ENCODE measurements at regions not wholly inside any gene's neighbourhood (a gene's known extent, or its start where the extent isn't known, plus 50 kb on each side); places are given as distances from the start of the nearest gene placed in this dataset.
"Not testable (repeated sequence)": the region's sequence is repeated elsewhere in the genome, so short reads cannot be mapped to it uniquely, and the experiment has no call there.

DNA sequence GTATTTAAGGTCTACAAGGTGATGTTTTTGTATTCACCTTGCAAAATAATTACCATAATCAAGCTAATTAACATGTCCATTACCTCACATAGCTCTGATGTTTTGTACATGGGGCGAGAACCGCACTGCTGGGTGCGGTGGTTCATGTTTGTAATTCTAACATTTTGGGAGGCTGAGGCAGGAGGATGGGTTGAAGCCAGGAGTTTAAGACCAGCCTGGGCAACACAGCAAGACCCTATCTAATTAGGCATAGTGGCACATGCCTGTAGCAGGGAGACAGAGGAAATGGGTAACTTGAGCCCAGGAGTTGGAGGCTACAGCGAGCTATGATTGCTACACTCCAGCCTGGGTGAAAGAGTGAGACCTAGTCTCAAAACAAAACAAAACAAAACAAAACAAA, 248.2 kb upstream of the NSMCE3 start:
- Histone ChIP-seq H3K4me1 (ENCODE audit: low read depth) (no peaks in the 10 kb centered on the region), H3K9me3 (peaks cover 5% of the 10 kb centered on the region), H3K4me3 (no peak overlapping the region), H3K36me3 (ENCODE audit: low read depth) (no peaks in the 10 kb centered on the region)
- TF ChIP-seq, protein P1, sequence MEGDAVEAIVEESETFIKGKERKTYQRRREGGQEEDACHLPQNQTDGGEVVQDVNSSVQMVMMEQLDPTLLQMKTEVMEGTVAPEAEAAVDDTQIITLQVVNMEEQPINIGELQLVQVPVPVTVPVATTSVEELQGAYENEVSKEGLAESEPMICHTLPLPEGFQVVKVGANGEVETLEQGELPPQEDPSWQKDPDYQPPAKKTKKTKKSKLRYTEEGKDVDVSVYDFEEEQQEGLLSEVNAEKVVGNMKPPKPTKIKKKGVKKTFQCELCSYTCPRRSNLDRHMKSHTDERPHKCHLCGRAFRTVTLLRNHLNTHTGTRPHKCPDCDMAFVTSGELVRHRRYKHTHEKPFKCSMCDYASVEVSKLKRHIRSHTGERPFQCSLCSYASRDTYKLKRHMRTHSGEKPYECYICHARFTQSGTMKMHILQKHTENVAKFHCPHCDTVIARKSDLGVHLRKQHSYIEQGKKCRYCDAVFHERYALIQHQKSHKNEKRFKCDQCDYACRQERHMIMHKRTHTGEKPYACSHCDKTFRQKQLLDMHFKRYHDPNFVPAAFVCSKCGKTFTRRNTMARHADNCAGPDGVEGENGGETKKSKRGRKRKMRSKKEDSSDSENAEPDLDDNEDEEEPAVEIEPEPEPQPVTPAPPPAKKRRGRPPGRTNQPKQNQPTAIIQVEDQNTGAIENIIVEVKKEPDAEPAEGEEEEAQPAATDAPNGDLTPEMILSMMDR (IDR thresholded peaks at IDR 0.05) = no peak
- DNase-seq (no peak), ATAC-seq (no peak)
- intact Hi-C loops (cut with DNase I, micrococcal nuclease) = no loop called here

- no peak for DNase-seq
- Histone ChIP-seq H3K4me3 (no peak overlapping the region), H3K9me3 (peaks cover 5% of the 10 kb centered on the region), H3K36me3 (ENCODE audit: low read depth) (no peaks in the 10 kb centered on the region), H3K4me1 (ENCODE audit: low read depth) (no peaks in the 10 kb centered on the region)
- intact Hi-C loops (cut with DNase I, micrococcal nuclease) = no loop called here
- no peak for ATAC-seq
- TF ChIP-seq, protein P1 (IDR thresholded peaks at IDR 0.05) = no peak
Observed at GRCh38 chr15:29516929-29517328, 247.3 kb upstream of the NSMCE3 start.

DNA sequence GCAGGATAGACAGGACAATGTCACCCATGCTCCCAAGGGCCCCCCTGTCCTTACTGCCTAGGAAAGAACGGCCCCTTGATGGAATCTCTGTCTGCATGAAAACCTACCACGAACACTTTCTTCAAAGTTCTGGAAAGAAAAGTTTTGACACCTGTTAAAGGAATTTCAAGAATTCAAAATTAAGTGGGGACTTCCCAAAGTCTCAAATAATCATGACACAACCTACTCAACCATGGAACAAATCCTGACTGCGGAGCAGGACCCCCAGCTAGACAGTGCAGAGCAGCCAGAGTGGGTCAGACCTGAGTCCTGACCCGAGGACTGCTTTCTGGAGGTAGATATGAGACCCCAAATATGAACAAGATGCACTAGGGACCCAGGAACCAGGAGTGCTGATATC, 245.3 kb upstream of the NSMCE3 start:
- DNase-seq (no peak), ATAC-seq (no peak)
- Histone ChIP-seq H3K4me1 (ENCODE audit: low read depth) (no peaks in the 10 kb centered on the region), H3K36me3 (ENCODE audit: low read depth) (no peaks in the 10 kb centered on the region), H3K9me3 (peaks cover 5% of the 10 kb centered on the region), H3K4me3 (no peak overlapping the region)
- intact Hi-C loops (cut with DNase I, micrococcal nuclease) = no loop called here
- TF ChIP-seq, protein P1 (IDR thresholded peaks at IDR 0.05) = no peak

GRCh38 chr15:29511663-29512062, 242.0 kb upstream of the NSMCE3 start:
- Histone ChIP-seq H3K4me1 (ENCODE audit: low read depth) (no peaks in the 10 kb centered on the region), H3K4me3 (no peak overlapping the region), H3K9me3 (no peaks in the 10 kb centered on the region), H3K36me3 (ENCODE audit: low read depth) (no peaks in the 10 kb centered on the region)
- TF ChIP-seq, protein P1 (IDR thresholded peaks at IDR 0.05) = no peak
- DNase-seq = no peak
- intact Hi-C loops (cut with DNase I, micrococcal nuclease) = no loop called here
- no peak for ATAC-seq

GRCh38 chr15:29505535-29505934, 235.9 kb upstream of the NSMCE3 start:
- ATAC-seq; H3K4me3 ChIP-seq; DNase-seq; H3K9me3 ChIP-seq; H3K36me3 ChIP-seq (ENCODE audit: low read depth); H3K4me1 ChIP-seq (ENCODE audit: low read depth); intact Hi-C loops (cut with DNase I, micrococcal nuclease): not testable (repeated sequence)

DNA sequence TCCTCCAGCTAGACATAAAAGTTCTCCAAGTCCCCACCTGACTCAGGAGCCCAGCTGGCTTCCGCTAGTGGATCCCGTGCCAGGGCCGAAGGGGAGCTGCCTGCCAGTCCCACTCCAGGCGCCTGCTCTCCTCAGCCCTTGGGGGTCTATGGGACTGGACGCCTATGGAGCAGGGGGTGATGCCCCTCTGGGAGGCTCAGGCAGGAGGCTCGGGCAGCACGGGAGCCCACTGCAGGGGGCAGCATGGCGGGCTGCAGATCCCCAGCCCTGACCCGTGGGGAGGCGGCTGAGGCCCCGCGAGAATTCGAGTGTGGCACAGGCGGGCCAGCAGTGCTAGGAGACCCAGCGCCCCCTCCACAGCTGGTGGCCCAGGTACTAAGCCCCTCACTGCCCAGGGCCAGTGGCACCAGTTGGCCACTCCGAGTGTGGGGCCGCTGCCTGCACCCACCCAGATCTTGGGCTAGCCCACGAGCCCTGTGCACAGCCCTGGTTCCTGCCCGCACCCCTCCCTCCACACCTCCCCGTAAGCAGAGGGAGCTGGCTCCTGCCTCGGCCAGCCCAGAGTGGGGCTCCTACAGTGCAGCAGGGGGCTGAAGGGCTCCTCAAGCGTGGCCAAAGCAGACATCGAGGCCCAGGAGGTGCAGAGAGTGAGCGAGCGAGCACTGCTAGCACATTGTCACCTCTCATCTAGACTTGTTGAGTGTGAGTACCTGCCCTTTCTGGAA, 221.3 kb upstream of the NSMCE3 start:
- no peak for ATAC-seq
- TF ChIP-seq, protein P1 (IDR thresholded peaks at IDR 0.05) = no peak
- Histone ChIP-seq H3K36me3 (ENCODE audit: low read depth) (no peaks in the 10 kb centered on the region), H3K4me1 (ENCODE audit: low read depth) (no peaks in the 10 kb centered on the region), H3K9me3 (peaks cover 4% of the 10 kb centered on the region), H3K4me3 (no peak overlapping the region)
- DNase-seq = no peak
- intact Hi-C loops (cut with DNase I, micrococcal nuclease) = no loop called here
